IMR-90 (cell line): ENCODE measurements at regions not wholly inside any gene's neighbourhood (a gene's known extent, or its start where the extent isn't known, plus 50 kb on each side); places are given as distances from the start of the nearest gene placed in this dataset.

Source experiments
- ATAC-seq: fragments of 200-7000 bp; cut with Tn5 transposase; 2 replicates; pipeline ENCODE4 v1.9.1; 2020; ENCODE audit warnings: low read depth, mild to moderate bottlenecking, moderate library complexity
- BruUV-seq: library from RNA; stranded (reverse); fragments of 400-500 nt; replicated peaks from 2 replicates; lab custom pipeline; 2021; lab: Mats Ljungman, UMichigan
- CTCF ChIA-PET: fragments of 300-600 bp; formaldehyde crosslinking; extraction: SDS; loops from one replicate; lab custom pipeline; 2021; ENCODE audit warnings: antibody characterized with exemption; lab: Yijun Ruan, JAX
- POLR2A ChIA-PET: fragments of 300-600 bp; sonication (Branson Sonifier 250); formaldehyde crosslinking; loops from one replicate; lab custom pipeline; 2022; ENCODE audit warnings: antibody characterized with exemption; ENCODE audit not compliant: unreplicated experiment; lab: Charles Lee
- DNase-seq: peaks from one replicate; pipeline ENCODE4 v3.0.0; 2013
- H2AFZ ChIP-seq: replicated peaks from 2 replicates; pipeline ENCODE3; 2013; ENCODE audit warnings: low read length, mild to moderate bottlenecking; ENCODE audit not compliant: poor library complexity
- H2AK5ac ChIP-seq: 2 replicates; pipeline ENCODE4 v1.6.1; 2013; ENCODE audit warnings: low read depth, low read length, inconsistent platforms
- H2AK9ac ChIP-seq: replicated peaks from 2 replicates; pipeline ENCODE3; 2013; ENCODE audit warnings: mild to moderate bottlenecking, low read depth, low read length, moderate library complexity; ENCODE audit not compliant: poor library complexity
- H2BK120ac ChIP-seq: 2 replicates; pipeline ENCODE4 v1.6.1; 2013; ENCODE audit warnings: low read depth, low read length, inconsistent platforms
- H2BK15ac ChIP-seq: 3 replicates; pipeline ENCODE4 v1.6.1; 2013; ENCODE audit warnings: low read depth, low read length, inconsistent platforms
- H2BK20ac ChIP-seq: 2 replicates; pipeline ENCODE4 v1.6.1; 2013; ENCODE audit warnings: low read depth, mild to moderate bottlenecking, inconsistent platforms, low read length, moderate library complexity
- H2BK5ac ChIP-seq: 2 replicates; pipeline ENCODE4 v1.6.1; 2013; ENCODE audit warnings: mild to moderate bottlenecking, low read depth, low read length, inconsistent platforms; ENCODE audit not compliant: poor library complexity, severe bottlenecking
- H3K14ac ChIP-seq: replicated peaks from 2 replicates; pipeline ENCODE4 v1.6.1; 2013; ENCODE audit warnings: low read depth, low read length, inconsistent platforms
- H3K18ac ChIP-seq: 2 replicates; pipeline ENCODE4 v1.6.1; 2013; ENCODE audit warnings: low read depth, low read length, control low read depth
- H3K23ac ChIP-seq: 2 replicates; pipeline ENCODE4 v1.6.1; 2013; ENCODE audit warnings: low read depth, low read length, inconsistent platforms
- H3K27ac ChIP-seq: 2 replicates; pipeline ENCODE4 v1.5.1; 2013; ENCODE audit warnings: mild to moderate bottlenecking, control low read depth, low read length; ENCODE audit not compliant: insufficient read depth
- H3K27me3 ChIP-seq: 2 replicates; pipeline ENCODE4 v1.6.1; 2013; ENCODE audit warnings: low read length; ENCODE audit not compliant: control insufficient read depth, insufficient read depth
- H3K36me3 ChIP-seq: 2 replicates; pipeline ENCODE4 v1.6.1; 2013; ENCODE audit warnings: low read length, mixed read lengths; ENCODE audit not compliant: control insufficient read depth, insufficient read depth
- H3K4ac ChIP-seq: 2 replicates; pipeline ENCODE4 v1.6.1; 2013; ENCODE audit warnings: low read depth, low read length, inconsistent platforms
- H3K4me1 ChIP-seq: 2 replicates; pipeline ENCODE4 v1.6.1; 2013; ENCODE audit warnings: low read length, mixed read lengths; ENCODE audit not compliant: control insufficient read depth, insufficient read depth
- H3K4me2 ChIP-seq: 2 replicates; pipeline ENCODE4 v1.6.1; 2013; ENCODE audit warnings: low read depth, mild to moderate bottlenecking, control low read depth, low read length, moderate library complexity
- H3K4me3 ChIP-seq: 2 replicates; pipeline ENCODE4 v1.5.1; 2013; ENCODE audit warnings: low read depth, mild to moderate bottlenecking, control low read depth, low read length, moderate library complexity; ENCODE audit not compliant: insufficient read depth
- H3K56ac ChIP-seq: 2 replicates; pipeline ENCODE4 v1.6.1; 2013; ENCODE audit warnings: low read length, inconsistent platforms; ENCODE audit not compliant: insufficient read depth; ENCODE audit errors: extremely low read depth
- H3K79me1 ChIP-seq, 2 experiments: 2 replicates each; pipeline ENCODE4 v1.6.1; 2013; ENCODE audit warnings: low read length in 2 of 2, inconsistent platforms in 1 of 2, low read depth in 1 of 2
- H3K9ac ChIP-seq: 2 replicates; pipeline ENCODE4 v1.6.1; 2013; ENCODE audit warnings: low read depth, low read length, control low read depth
- H3K9me1 ChIP-seq: 2 replicates; pipeline ENCODE4 v1.6.1; 2013; ENCODE audit warnings: low read length, inconsistent platforms; ENCODE audit not compliant: insufficient read depth
- H3K9me3 ChIP-seq: 2 replicates; pipeline ENCODE4 v1.6.1; 2013; ENCODE audit warnings: low read length; ENCODE audit not compliant: control insufficient read depth, insufficient read depth
- H4K20me1 ChIP-seq: 2 replicates; pipeline ENCODE4 v1.6.1; 2013; ENCODE audit warnings: low read length, inconsistent platforms; ENCODE audit not compliant: insufficient read depth
- H4K5ac ChIP-seq: 2 replicates; pipeline ENCODE4 v1.6.1; 2013; ENCODE audit warnings: mild to moderate bottlenecking, low read depth, low read length, control low read depth
- H4K8ac ChIP-seq, 2 experiments: 2 replicates each; pipeline ENCODE4 v1.6.1; 2013; ENCODE audit warnings: low read depth in 2 of 2, low read length in 2 of 2, control low read depth in 1 of 2, inconsistent platforms in 1 of 2
- H4K91ac ChIP-seq: 2 replicates; pipeline ENCODE4 v1.6.1; 2013; ENCODE audit warnings: low read depth, low read length, inconsistent platforms; ENCODE audit not compliant: insufficient read depth
- CEBPB ChIP-seq: IDR thresholded peaks from 2 replicates; pipeline ENCODE4 v1.6.1; 2012; ENCODE audit warnings: low read depth, low read length, improper control_type of control experiment
- NFE2L2 ChIP-seq: fragments of 150-350 bp; IDR thresholded peaks from 2 replicates; pipeline ENCODE4 v1.6.1; 2016; ENCODE audit warnings: low read depth, mild to moderate bottlenecking, low read length
- WGBS, 2 experiments: methylation state at CpG; one replicate each; pipeline versions ENCODE4 v1.1.5 to v1.1.7; 2013; ENCODE audit warnings: missing lambda C conversion rate in 2 of 2; ENCODE audit not compliant: insufficient read length in 1 of 2; ENCODE audit errors: extremely low coverage in 2 of 2; 5-methylcytosine and 5-hydroxymethylcytosine counted together
- dilution Hi-C: fragments of 300-500 bp; cut with HindIII; formaldehyde crosslinking; loops from one replicate; pipeline ENCODE4 v1.14.3; 2018; ENCODE audit warnings: low sequenced_read_pairs; ENCODE audit not compliant: unreplicated experiment
- in situ Hi-C: fragments of 300-500 bp; cut with MboI; formaldehyde crosslinking; loops from 3 replicates; pipeline ENCODE4 v1.14.3; 2019; ENCODE audit warnings: low sequenced_read_pairs, inconsistent platforms, mixed read lengths
- intact Hi-C: fragments of 100-400 bp; cut with micrococcal nuclease; formaldehyde crosslinking; loops from 2 replicates; pipeline ENCODE4 v1.10.0; 2022

- H3K4ac ChIP-seq: no peak overlapping the region
- H3K4me2 ChIP-seq: peak overlapping the region; percentile 56; the same call in 1 of the 2 replicates
- H3K27me3 ChIP-seq: no peaks in the 10 kb centered on the region
- no peaks in the 10 kb centered on the region for H3K9me3 ChIP-seq
- H2BK120ac ChIP-seq: no peak overlapping the region
- H3K23ac ChIP-seq: no peak overlapping the region
- dilution Hi-C loops (no loop called here), intact Hi-C loops (no loop called here), in situ Hi-C loops (no loop called here)
- ChIA-PET CTCF (interaction anchor here (0.6 kb wide), 1 partner anchor 61 kb away, joined by 5 read pairs; no protein-coding TSS in a partner anchor), POLR2A (no interaction called here)
- H2AK5ac ChIP-seq: no peak overlapping the region
- no peak overlapping the region for H3K4me3 ChIP-seq
- no TSS peak for BruUV-seq
- no peak overlapping the region for H4K91ac ChIP-seq
- peak overlapping the region; percentile 88 for H2BK5ac ChIP-seq
- DNase-seq (peak; percentile 28), ATAC-seq (peak; percentile 63)
- H3K27ac ChIP-seq: peak overlapping the region; percentile 67; the same call in 1 of the 2 replicates
- H4K20me1 ChIP-seq: no peaks in the 10 kb centered on the region
- no peaks in the 10 kb centered on the region for H3K9me1 ChIP-seq
- peak overlapping the region; percentile 51; the same call in 1 of the 2 replicates for H3K9ac ChIP-seq
- no peak overlapping the region for H2AK9ac ChIP-seq
- no CpG with 5 or more reads among the region's 1 CpG for WGBS, 2 experiments
- H3K14ac ChIP-seq: no peak overlapping the region
- H4K8ac ChIP-seq: 0 out of 4 replicates have a peak overlapping the region, but pooled peaks of 1 of the 2 experiments have one; percentile 40
- H3K4me1 ChIP-seq: peaks cover 2% of the 10 kb centered on the region; the same call in 1 of the 2 replicates
- 0 out of 2 replicates have a peak overlapping the region, but pooled peaks have one; percentile 14 for H4K5ac ChIP-seq
- peak overlapping the region; percentile 15; the same call in 1 of the 2 replicates for H3K18ac ChIP-seq
- no peak overlapping the region for H2AFZ ChIP-seq
- TF ChIP-seq CEBPB: peak; percentile 39
- no peak for TF ChIP-seq NFE2L2
- H2BK15ac ChIP-seq: no peak overlapping the region
- no peak overlapping the region for H2BK20ac ChIP-seq
- H3K79me1 ChIP-seq: no peaks in the 10 kb centered on the region
- H3K56ac ChIP-seq: no peak overlapping the region
- H3K36me3 ChIP-seq: no peaks in the 10 kb centered on the region
These were observed 65.1 kb upstream of the MBNL1 start for GRCh38 chr3:152203652-152204051.
